ENCODE measurements at regions not wholly inside any gene's neighbourhood (a gene's known extent, or its start where the extent isn't known, plus 50 kb on each side); places are given as distances from the start of the nearest gene placed in this dataset.

GRCh38 chr7:136076954-136077353, 99.8 kb upstream of the MTPN start:
- H2AFZ ChIP-seq (ENCODE audit: low read length): no peak overlapping the region
- no peak overlapping the region for H3K4me3 ChIP-seq (ENCODE audit: low read depth, low read length, poor library complexity, severe bottlenecking)

GRCh38 chr7:136074843-136075242, 97.7 kb upstream of the MTPN start:
- H2AFZ ChIP-seq (ENCODE audit: low read length): no peak overlapping the region

More at GRCh38 chr7:136076954-136077353, 99.8 kb upstream of the MTPN start:
- Histone ChIP-seq H3K9me2 (ENCODE audit: low read depth, low read length) (no peaks in the 10 kb centered on the region), H3K9ac (ENCODE audit: low read length) (no peak overlapping the region), H3K4me2 (ENCODE audit: low read length) (no peak overlapping the region), H4K20me1 (ENCODE audit: insufficient read depth, low read length) (no peaks in the 10 kb centered on the region), H3K4me1 (ENCODE audit: insufficient read depth, low read length, severe bottlenecking) (no peaks in the 10 kb centered on the region), H3K36me3 (ENCODE audit: insufficient read depth, low read length) (no peaks in the 10 kb centered on the region), H3K9me3 (ENCODE audit: low read length) (no peaks in the 10 kb centered on the region), H3F3A (ENCODE audit: insufficient read depth, low read length) (no peaks in the 10 kb centered on the region), H3K27ac (ENCODE audit: low read depth, low read length, poor library complexity, severe bottlenecking) (no peak overlapping the region), H3K27me3 (ENCODE audit: insufficient read depth, low read length) (no peaks in the 10 kb centered on the region), H3K79me2 (ENCODE audit: insufficient read depth, low read length) (no peaks in the 10 kb centered on the region)
- TF ChIP-seq EZH2 (IDR thresholded peaks at IDR 0.05; ENCODE audit: borderline replicate concordance, low read length) (no peak), CTCF (IDR thresholded peaks at IDR 0.05; ENCODE audit: low read length) (no peak)

GRCh38 chr7:136072447-136072846, 95.3 kb upstream of the MTPN start:
- Histone ChIP-seq H3K4me1 (ENCODE audit: insufficient read depth, low read length, severe bottlenecking) (no peaks in the 10 kb centered on the region), H3K27ac (ENCODE audit: low read depth, low read length, poor library complexity, severe bottlenecking) (no peak overlapping the region), H3K9ac (ENCODE audit: low read length) (no peak overlapping the region), H4K20me1 (ENCODE audit: insufficient read depth, low read length) (no peaks in the 10 kb centered on the region), H3K4me3 (ENCODE audit: low read depth, low read length, poor library complexity, severe bottlenecking) (no peak overlapping the region), H3K4me2 (ENCODE audit: low read length) (no peak overlapping the region), H3K36me3 (ENCODE audit: insufficient read depth, low read length) (no peaks in the 10 kb centered on the region), H2AFZ (ENCODE audit: low read length) (no peak overlapping the region), H3K79me2 (ENCODE audit: insufficient read depth, low read length) (no peaks in the 10 kb centered on the region), H3K9me3 (ENCODE audit: low read length) (no peaks in the 10 kb centered on the region), H3K27me3 (ENCODE audit: insufficient read depth, low read length) (no peaks in the 10 kb centered on the region), H3F3A (ENCODE audit: insufficient read depth, low read length) (no peaks in the 10 kb centered on the region), H3K9me2 (ENCODE audit: low read depth, low read length) (no peaks in the 10 kb centered on the region)
- TF ChIP-seq CTCF (IDR thresholded peaks at IDR 0.05; ENCODE audit: low read length) (no peak), EZH2 (IDR thresholded peaks at IDR 0.05; ENCODE audit: borderline replicate concordance, low read length) (no peak)

More at GRCh38 chr7:136074843-136075242, 97.7 kb upstream of the MTPN start:
- Histone ChIP-seq H3K36me3 (ENCODE audit: insufficient read depth, low read length) (no peaks in the 10 kb centered on the region), H3K9ac (ENCODE audit: low read length) (no peak overlapping the region), H3K9me2 (ENCODE audit: low read depth, low read length) (no peaks in the 10 kb centered on the region), H3K27ac (ENCODE audit: low read depth, low read length, poor library complexity, severe bottlenecking) (no peak overlapping the region), H3K79me2 (ENCODE audit: insufficient read depth, low read length) (no peaks in the 10 kb centered on the region), H3K9me3 (ENCODE audit: low read length) (no peaks in the 10 kb centered on the region), H3K27me3 (ENCODE audit: insufficient read depth, low read length) (no peaks in the 10 kb centered on the region), H4K20me1 (ENCODE audit: insufficient read depth, low read length) (no peaks in the 10 kb centered on the region), H3F3A (ENCODE audit: insufficient read depth, low read length) (no peaks in the 10 kb centered on the region), H3K4me1 (ENCODE audit: insufficient read depth, low read length, severe bottlenecking) (no peaks in the 10 kb centered on the region), H3K4me2 (ENCODE audit: low read length) (no peak overlapping the region), H3K4me3 (ENCODE audit: low read depth, low read length, poor library complexity, severe bottlenecking) (no peak overlapping the region)
- no peak for TF ChIP-seq EZH2 (IDR thresholded peaks at IDR 0.05; ENCODE audit: borderline replicate concordance, low read length)
- TF ChIP-seq CTCF (IDR thresholded peaks at IDR 0.05; ENCODE audit: low read length): no peak

All from OCI-LY1 (cell line).